ENCODE measurements at regions not wholly inside any gene's neighbourhood (a gene's known extent, or its start where the extent isn't known, plus 50 kb on each side); places are given as distances from the start of the nearest gene placed in this dataset.

DNA sequence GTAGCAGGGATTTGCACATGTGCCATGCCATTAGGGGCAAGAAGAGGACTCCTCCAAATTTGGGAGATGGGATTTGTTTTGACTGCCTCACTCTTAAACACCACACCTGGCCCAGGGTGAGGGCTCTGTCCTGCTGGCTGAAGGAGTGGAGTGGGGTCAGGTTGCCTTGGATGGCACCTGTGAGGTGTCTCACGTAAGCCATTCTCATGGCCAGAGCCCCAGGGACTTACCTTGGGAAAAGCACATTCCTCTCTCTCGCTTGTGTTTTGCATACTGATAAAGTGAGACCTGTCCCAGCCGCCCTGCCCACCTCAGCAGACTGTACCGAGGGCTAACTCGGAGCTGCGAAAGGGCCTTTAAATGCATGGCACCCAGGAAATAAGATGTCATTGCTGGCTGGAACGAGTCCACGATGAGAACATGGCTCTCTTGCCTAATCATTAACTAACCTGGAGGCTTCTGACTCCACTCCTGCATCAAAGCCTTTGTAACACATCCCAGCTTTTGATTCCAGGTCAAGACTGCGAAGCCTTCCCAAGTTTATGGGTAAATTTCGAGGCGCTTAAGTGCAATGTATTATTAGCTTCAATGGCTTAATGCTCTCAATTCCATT lies 184.0 kb upstream of the RNF32 start:
- H4K20me1 ChIP-seq (ENCODE audit: insufficient read depth, low read length), result no peaks in the 10 kb centered on the region
- no peaks in the 10 kb centered on the region for H3K9me3 ChIP-seq (ENCODE audit: low read depth, low read length)
- no peak overlapping the region for H3K27ac ChIP-seq (ENCODE audit: low read depth, low read length)
- no peaks in the 10 kb centered on the region for H3K27me3 ChIP-seq (ENCODE audit: insufficient read depth, low read length)
- TF ChIP-seq, protein P1, sequence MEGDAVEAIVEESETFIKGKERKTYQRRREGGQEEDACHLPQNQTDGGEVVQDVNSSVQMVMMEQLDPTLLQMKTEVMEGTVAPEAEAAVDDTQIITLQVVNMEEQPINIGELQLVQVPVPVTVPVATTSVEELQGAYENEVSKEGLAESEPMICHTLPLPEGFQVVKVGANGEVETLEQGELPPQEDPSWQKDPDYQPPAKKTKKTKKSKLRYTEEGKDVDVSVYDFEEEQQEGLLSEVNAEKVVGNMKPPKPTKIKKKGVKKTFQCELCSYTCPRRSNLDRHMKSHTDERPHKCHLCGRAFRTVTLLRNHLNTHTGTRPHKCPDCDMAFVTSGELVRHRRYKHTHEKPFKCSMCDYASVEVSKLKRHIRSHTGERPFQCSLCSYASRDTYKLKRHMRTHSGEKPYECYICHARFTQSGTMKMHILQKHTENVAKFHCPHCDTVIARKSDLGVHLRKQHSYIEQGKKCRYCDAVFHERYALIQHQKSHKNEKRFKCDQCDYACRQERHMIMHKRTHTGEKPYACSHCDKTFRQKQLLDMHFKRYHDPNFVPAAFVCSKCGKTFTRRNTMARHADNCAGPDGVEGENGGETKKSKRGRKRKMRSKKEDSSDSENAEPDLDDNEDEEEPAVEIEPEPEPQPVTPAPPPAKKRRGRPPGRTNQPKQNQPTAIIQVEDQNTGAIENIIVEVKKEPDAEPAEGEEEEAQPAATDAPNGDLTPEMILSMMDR (IDR thresholded peaks at IDR 0.05; ENCODE audit: extremely low read depth, low read depth, low read length), result no peak
- no peaks in the 10 kb centered on the region for H3K4me1 ChIP-seq (ENCODE audit: insufficient read depth, low read length)
- H3K4me2 ChIP-seq (ENCODE audit: insufficient read depth, low read length), result no peak overlapping the region
- no peak overlapping the region for H3K4me3 ChIP-seq (ENCODE audit: insufficient read depth, low read length)
- peak; percentile 55 for DNase-seq (ENCODE audit: insufficient read length, low spot score, missing footprints)
- no peaks in the 10 kb centered on the region for H3K79me2 ChIP-seq (ENCODE audit: insufficient read depth, low read length)
- no peak overlapping the region for H2AFZ ChIP-seq (ENCODE audit: low read length)
- no peaks in the 10 kb centered on the region for H3K36me3 ChIP-seq (ENCODE audit: insufficient read depth, low read length)

DNA sequence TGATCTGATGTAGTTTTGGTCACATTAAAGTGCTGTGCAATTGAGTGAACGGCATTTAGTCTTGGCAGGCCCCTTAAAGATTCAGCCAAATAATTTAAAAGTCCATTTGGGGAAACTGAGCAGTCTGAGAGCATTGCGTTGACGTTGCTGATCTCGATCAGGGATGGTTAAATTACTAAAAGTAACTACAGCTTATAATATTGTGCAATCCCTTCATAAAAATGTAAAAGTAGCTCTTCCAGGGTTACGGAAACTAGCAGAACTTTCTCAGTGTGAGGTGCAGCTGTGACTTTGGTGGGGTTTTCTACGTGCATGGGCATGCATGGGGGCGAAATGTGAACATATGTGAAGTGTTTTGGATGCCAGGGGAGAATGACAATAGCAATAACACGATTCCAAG lies 184.5 kb upstream of the RNF32 start:
- no peaks in the 10 kb centered on the region for H3K9me3 ChIP-seq (ENCODE audit: low read depth, low read length)
- no peaks in the 10 kb centered on the region for H3K27me3 ChIP-seq (ENCODE audit: insufficient read depth, low read length)
- no peak overlapping the region for H3K4me3 ChIP-seq (ENCODE audit: insufficient read depth, low read length)
- no peaks in the 10 kb centered on the region for H3K79me2 ChIP-seq (ENCODE audit: insufficient read depth, low read length)
- H3K36me3 ChIP-seq (ENCODE audit: insufficient read depth, low read length), result no peaks in the 10 kb centered on the region
- H3K4me2 ChIP-seq (ENCODE audit: insufficient read depth, low read length), result no peak overlapping the region
- no peaks in the 10 kb centered on the region for H4K20me1 ChIP-seq (ENCODE audit: insufficient read depth, low read length)
- H3K27ac ChIP-seq (ENCODE audit: low read depth, low read length), result no peak overlapping the region
- no peak overlapping the region for H2AFZ ChIP-seq (ENCODE audit: low read length)
- TF ChIP-seq, protein P1 (IDR thresholded peaks at IDR 0.05; ENCODE audit: extremely low read depth, low read depth, low read length), result no peak
- no peak for DNase-seq (ENCODE audit: insufficient read length, low spot score, missing footprints)
- no peaks in the 10 kb centered on the region for H3K4me1 ChIP-seq (ENCODE audit: insufficient read depth, low read length)

DNA sequence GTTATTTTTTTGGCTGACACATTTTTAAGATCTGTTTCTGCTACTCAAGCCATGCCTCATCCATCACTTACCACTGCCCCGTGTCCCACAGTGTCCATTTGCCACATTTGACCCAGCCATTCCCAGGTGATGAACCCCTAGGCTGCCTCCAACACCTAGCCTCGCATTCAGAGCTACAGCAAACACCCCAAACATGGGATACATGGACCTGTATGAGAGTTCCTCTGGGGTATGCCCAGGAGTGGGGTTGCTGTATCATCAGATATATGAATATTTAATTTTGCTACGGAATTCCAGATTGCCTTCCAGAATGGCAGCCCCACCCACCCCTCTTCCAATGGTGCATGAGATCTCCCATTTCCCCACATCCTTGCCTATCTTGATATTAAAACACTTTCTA lies 190.1 kb upstream of the RNF32 start:
- no peaks in the 10 kb centered on the region for H3K79me2 ChIP-seq (ENCODE audit: insufficient read depth, low read length)
- no peaks in the 10 kb centered on the region for H3K36me3 ChIP-seq (ENCODE audit: insufficient read depth, low read length)
- H3K4me1 ChIP-seq (ENCODE audit: insufficient read depth, low read length), result no peaks in the 10 kb centered on the region
- no peaks in the 10 kb centered on the region for H4K20me1 ChIP-seq (ENCODE audit: insufficient read depth, low read length)
- H3K27ac ChIP-seq (ENCODE audit: low read depth, low read length), result no peak overlapping the region
- H3K27me3 ChIP-seq (ENCODE audit: insufficient read depth, low read length), result no peaks in the 10 kb centered on the region
- TF ChIP-seq, protein P1 (IDR thresholded peaks at IDR 0.05; ENCODE audit: extremely low read depth, low read depth, low read length), result no peak
- H3K4me2 ChIP-seq (ENCODE audit: insufficient read depth, low read length), result no peak overlapping the region
- peaks cover 6% of the 10 kb centered on the region for H3K9me3 ChIP-seq (ENCODE audit: low read depth, low read length)
- no peak overlapping the region for H3K4me3 ChIP-seq (ENCODE audit: insufficient read depth, low read length)
- no peak for DNase-seq (ENCODE audit: insufficient read length, low spot score, missing footprints)
- H2AFZ ChIP-seq (ENCODE audit: low read length), result no peak overlapping the region

DNA sequence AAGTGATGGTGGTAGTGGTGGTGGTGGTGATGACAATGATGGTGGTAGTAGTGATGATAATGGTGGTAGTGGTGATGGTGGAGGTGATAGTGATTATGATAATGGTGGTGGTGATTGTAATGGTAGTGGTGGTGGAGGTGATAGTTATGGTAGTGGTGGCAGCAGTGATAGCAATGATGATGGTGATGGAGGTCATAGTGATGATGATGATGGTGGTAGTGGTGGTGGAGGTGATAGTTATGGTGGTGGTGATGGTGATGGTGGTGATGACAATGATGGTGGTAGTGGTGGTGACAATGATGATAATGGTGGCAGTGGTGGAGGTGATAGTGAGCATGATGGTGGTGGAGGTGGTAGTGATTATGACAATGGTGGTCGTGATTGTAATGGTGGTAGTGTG lies 191.7 kb upstream of the RNF32 start:
- no peak overlapping the region for H2AFZ ChIP-seq (ENCODE audit: low read length)
- no peaks in the 10 kb centered on the region for H3K36me3 ChIP-seq (ENCODE audit: insufficient read depth, low read length)
- H3K4me3 ChIP-seq (ENCODE audit: insufficient read depth, low read length), result no peak overlapping the region
- H3K4me1 ChIP-seq (ENCODE audit: insufficient read depth, low read length), result no peaks in the 10 kb centered on the region
- peaks cover 6% of the 10 kb centered on the region for H3K9me3 ChIP-seq (ENCODE audit: low read depth, low read length)
- no peak overlapping the region for H3K4me2 ChIP-seq (ENCODE audit: insufficient read depth, low read length)
- H3K27me3 ChIP-seq (ENCODE audit: insufficient read depth, low read length), result no peaks in the 10 kb centered on the region
- H4K20me1 ChIP-seq (ENCODE audit: insufficient read depth, low read length), result no peaks in the 10 kb centered on the region
- TF ChIP-seq, protein P1 (IDR thresholded peaks at IDR 0.05; ENCODE audit: extremely low read depth, low read depth, low read length), result no peak
- DNase-seq (ENCODE audit: insufficient read length, low spot score, missing footprints), result no peak
- H3K79me2 ChIP-seq (ENCODE audit: insufficient read depth, low read length), result no peaks in the 10 kb centered on the region
- H3K27ac ChIP-seq (ENCODE audit: low read depth, low read length), result no peak overlapping the region

Measured in osteoblast (primary cell).